ENCODE measurements at regions not wholly inside any gene's neighbourhood (a gene's known extent, or its start where the extent isn't known, plus 50 kb on each side); places are given as distances from the start of the nearest gene placed in this dataset.

DNA sequence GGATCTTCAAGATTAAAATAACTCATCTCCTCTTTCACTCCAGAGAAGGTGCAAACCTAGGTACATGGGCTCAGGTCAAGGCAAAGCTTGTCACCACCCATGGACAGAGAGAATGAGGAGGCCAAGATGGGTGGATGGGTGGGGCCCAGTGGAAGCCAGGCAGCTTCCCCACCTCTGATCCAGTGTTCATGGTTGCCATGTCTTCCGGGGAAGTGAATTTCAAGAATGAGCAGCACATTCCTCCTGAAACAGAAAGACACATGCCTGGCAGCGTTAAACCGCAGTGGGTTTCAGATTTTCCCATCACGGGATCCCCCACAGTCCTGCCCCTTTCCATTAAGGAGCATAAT lies 301.7 kb downstream of the EIPR1 start:
- TF ChIP-seq, protein P1, sequence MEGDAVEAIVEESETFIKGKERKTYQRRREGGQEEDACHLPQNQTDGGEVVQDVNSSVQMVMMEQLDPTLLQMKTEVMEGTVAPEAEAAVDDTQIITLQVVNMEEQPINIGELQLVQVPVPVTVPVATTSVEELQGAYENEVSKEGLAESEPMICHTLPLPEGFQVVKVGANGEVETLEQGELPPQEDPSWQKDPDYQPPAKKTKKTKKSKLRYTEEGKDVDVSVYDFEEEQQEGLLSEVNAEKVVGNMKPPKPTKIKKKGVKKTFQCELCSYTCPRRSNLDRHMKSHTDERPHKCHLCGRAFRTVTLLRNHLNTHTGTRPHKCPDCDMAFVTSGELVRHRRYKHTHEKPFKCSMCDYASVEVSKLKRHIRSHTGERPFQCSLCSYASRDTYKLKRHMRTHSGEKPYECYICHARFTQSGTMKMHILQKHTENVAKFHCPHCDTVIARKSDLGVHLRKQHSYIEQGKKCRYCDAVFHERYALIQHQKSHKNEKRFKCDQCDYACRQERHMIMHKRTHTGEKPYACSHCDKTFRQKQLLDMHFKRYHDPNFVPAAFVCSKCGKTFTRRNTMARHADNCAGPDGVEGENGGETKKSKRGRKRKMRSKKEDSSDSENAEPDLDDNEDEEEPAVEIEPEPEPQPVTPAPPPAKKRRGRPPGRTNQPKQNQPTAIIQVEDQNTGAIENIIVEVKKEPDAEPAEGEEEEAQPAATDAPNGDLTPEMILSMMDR (IDR thresholded peaks at IDR 0.05; ENCODE audit: insufficient read depth, low read depth, low read length): no peak
- DNase-seq (ENCODE audit: low read depth): no peak
- Histone ChIP-seq H3K36me3 (ENCODE audit: control insufficient read depth, insufficient read depth, low read length) (no peaks in the 10 kb centered on the region), H3K4me3 (ENCODE audit: low read depth, low read length) (no peak overlapping the region), H3K27me3 (ENCODE audit: control insufficient read depth, insufficient read depth, low read length) (peaks cover 2% of the 10 kb centered on the region; the same call in 1 of the 2 replicates)
- ChIA-PET POLR2A (no interaction called here), CTCF (no interaction called here)

DNA sequence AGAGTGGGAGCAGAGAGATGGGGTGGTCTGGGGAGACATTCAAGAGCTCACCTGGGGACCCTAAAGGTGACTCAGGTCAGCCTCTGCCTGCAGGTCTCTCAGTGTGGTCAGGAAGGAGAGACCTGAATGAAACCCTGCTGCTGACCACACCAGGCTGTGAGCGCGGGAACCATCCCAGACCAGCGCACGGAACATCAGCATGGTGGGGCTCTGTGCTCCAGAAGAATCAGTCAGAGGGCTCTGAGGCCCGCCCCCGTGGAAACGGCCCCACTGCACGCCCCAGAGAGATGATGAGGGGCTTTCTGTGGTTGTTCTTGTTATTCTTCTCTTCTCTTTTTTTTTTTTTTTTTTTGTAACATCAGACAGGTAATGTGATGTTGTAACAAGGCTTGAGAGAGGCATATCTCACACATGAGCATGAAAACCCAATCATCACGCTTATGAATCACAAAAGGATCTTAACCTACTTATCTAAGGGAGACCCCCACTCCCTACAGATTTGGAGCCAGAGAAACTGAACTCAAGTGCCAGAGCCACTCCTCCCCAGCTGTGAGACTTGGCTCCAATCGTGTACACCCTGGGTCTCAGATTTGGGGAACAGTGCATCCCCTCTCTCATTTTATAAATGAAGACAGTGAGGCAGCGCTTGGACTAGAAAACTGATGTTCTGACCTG lies 302.2 kb downstream of the EIPR1 start:
- TF ChIP-seq, protein P1 (IDR thresholded peaks at IDR 0.05; ENCODE audit: insufficient read depth, low read depth, low read length): no peak
- DNase-seq (ENCODE audit: low read depth): no peak
- H3K4me3 ChIP-seq (ENCODE audit: low read depth, low read length): no peak overlapping the region
- POLR2A ChIA-PET: no interaction called here
- H3K27me3 ChIP-seq (ENCODE audit: control insufficient read depth, insufficient read depth, low read length): peaks cover 2% of the 10 kb centered on the region; the same call in 1 of the 2 replicates
- CTCF ChIA-PET: no interaction called here
- no peaks in the 10 kb centered on the region for H3K36me3 ChIP-seq (ENCODE audit: control insufficient read depth, insufficient read depth, low read length)

DNA sequence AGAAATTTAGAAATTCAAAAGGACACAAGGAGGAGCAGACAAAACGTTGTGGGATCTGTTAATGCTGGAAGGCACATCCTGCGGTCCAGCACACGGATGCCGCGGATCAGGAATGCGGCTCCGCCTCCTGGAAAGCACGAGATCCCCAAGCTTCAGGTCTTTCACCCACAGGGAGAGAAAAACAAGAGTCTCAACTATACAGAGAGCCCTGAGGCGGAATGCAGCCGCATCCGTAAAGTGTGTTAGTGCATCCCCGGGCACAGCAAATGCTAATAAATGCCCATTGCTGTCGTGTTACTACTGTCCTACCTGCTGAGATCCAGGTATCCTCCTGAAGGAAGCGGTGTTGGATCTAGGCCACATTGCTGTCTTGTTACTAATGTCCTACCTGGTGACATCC lies 303.9 kb downstream of the EIPR1 start:
- peaks cover 2% of the 10 kb centered on the region; the same call in 1 of the 2 replicates for H3K27me3 ChIP-seq (ENCODE audit: control insufficient read depth, insufficient read depth, low read length)
- no peaks in the 10 kb centered on the region for H3K36me3 ChIP-seq (ENCODE audit: control insufficient read depth, insufficient read depth, low read length)
- ChIA-PET POLR2A (no interaction called here), CTCF (no interaction called here)
- TF ChIP-seq, protein P1 (IDR thresholded peaks at IDR 0.05; ENCODE audit: insufficient read depth, low read depth, low read length): no peak
- H3K4me3 ChIP-seq (ENCODE audit: low read depth, low read length): no peak overlapping the region
- no peak for DNase-seq (ENCODE audit: low read depth)

DNA sequence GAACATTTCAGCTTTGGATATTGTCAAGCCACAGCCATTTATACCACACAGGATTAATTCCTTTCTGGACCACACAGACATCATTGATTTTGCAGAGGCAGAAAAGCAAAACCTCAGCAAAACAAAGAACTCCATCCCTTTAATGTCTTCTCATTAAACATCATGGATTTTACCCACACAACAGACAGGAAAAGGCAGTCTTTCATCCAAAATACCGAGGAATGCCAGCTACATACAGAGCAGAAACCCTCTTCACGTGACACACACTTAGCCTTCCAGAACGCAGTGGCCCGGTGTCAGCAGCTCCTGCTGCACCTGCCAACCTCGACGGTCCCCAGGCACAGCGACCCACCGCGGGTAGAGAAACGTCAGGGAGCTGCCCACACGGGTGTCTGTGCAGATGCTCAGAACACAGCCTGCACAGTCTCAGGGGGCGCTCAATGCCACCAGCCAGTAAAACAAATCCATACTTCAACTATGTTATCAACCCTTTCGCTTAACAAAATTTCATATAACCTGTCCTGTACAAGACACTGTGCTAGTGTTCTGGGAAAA lies 304.5 kb downstream of the EIPR1 start:
- ChIA-PET POLR2A (no interaction called here), CTCF (no interaction called here)
- Histone ChIP-seq H3K36me3 (ENCODE audit: control insufficient read depth, insufficient read depth, low read length) (no peaks in the 10 kb centered on the region), H3K4me3 (ENCODE audit: low read depth, low read length) (no peak overlapping the region), H3K27me3 (ENCODE audit: control insufficient read depth, insufficient read depth, low read length) (peaks cover 2% of the 10 kb centered on the region; the same call in 1 of the 2 replicates)
- TF ChIP-seq, protein P1 (IDR thresholded peaks at IDR 0.05; ENCODE audit: insufficient read depth, low read depth, low read length): no peak
- DNase-seq (ENCODE audit: low read depth): no peak

DNA sequence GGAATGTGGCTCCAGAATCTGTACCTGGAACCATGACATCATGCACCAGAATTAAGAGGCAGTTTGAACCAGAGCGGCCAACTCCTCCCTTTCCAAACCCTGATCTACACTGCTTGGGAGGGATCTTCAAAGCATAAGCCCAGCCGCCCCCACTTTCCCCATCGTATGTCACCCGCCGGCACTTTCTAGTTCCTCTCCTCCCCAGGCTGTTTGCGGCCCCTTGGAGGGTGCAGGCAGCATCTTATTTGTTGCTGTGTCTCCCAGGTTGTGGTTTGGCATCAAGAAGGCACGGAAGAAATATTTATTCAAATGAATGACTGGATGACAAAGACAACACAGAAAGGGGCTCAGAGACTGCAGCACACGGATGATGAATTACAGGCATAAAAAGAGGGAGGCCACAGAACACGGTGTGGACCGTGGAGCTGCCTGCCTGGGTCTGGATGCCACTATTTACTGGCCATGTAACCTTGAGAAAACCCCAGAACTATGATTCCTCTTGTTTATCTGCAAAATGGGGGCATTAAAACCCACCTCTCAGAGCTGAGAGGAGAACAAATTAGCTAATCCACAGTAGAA lies 305.8 kb downstream of the EIPR1 start:
- Histone ChIP-seq H3K36me3 (ENCODE audit: control insufficient read depth, insufficient read depth, low read length) (no peaks in the 10 kb centered on the region), H3K27me3 (ENCODE audit: control insufficient read depth, insufficient read depth, low read length) (peaks cover 2% of the 10 kb centered on the region; the same call in 1 of the 2 replicates), H3K4me3 (ENCODE audit: low read depth, low read length) (no peak overlapping the region)
- POLR2A ChIA-PET: no interaction called here
- DNase-seq (ENCODE audit: low read depth): no peak
- CTCF ChIA-PET: no interaction called here
- TF ChIP-seq, protein P1 (IDR thresholded peaks at IDR 0.05; ENCODE audit: insufficient read depth, low read depth, low read length): no peak
